NCI-H524 treated with DMSO at 0.1 percent for 48 hours (cell line): ENCODE measurements at regions not wholly inside any gene's neighbourhood (a gene's known extent, or its start where the extent isn't known, plus 50 kb on each side); places are given as distances from the start of the nearest gene placed in this dataset.

Source experiments
- DNase-seq: peaks from one replicate; lab custom pipeline; 2025; lab: John Stamatoyannopoulos, UW

DNA sequence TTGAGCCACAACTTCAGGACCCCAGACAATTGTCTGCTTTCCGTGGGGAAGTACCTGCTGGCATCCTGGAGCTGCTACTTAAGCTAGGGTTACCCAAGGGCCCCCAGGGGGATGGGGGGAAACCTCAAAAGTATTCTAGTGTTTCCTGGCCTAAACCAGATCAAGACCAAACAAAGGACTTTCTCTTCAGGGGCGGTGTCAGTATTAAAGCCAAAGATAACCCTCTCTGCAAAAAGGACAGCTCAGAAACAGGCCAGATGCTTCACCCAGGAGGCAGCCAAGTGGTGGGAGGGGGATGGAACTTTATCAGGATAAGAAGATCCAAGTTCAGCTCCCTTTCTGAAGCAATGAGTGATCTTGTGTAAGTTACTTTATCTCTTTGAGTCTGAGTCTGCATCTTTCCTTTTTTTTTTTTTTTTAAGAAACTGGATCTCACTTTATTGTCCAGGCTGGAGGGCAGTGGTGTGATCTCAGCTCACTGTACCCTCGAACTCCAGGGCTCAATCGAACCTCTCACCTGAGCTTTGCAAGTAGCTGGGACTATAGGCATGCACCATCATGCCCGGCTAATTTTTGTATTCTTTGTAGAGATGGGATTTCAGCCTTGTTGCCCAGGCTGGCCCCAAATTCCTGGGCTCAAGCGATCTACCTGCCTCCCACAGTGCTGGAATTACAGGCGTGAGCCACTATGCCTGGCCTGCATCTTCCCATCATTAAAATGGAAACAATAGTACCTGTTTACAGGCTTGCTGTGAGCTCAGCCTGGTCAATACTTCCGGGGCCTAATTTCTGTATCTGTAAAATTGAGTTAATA is 151.8 kb upstream of the PTPRM start:
- DNase-seq: no peak

DNA sequence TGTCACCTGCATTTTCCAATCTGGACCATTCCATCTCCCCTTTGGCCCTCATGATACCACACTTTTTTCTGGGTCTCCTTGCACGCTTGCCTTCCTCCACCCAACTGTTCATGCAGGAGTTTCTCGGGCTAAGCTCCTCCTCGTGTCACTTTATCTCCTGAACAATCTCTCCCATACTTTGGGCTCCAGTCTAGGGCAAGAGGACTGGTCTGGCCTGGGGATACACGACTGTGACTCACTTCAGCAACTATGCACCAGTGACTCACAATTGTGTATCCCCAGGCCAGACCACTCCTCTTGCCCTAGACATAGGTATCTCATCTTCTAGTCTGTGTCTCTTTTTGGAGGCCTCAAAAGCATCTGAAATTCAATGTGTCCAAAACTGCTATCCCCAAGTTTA is 149.4 kb upstream of the PTPRM start:
- no peak for DNase-seq

DNA sequence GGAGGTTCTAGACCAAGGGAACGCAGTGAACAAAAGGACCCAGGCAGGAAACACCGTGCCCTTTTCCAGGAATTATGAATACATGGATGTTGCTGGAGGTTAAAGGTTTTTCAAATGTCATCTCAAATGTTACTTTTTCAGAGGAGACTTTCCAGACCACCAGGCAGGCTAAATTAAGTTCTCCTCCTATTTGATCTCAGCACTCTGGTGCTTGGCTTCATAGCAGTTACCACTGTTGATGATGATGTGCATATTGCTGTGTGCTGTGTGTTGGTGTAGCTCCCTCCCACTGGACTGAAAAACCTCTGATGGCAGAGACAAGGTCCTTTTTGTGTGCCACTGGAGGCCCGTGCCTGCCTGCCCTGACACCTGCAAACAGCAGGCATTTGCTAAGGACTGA is 137.3 kb upstream of the PTPRM start:
- DNase-seq: no peak

DNA sequence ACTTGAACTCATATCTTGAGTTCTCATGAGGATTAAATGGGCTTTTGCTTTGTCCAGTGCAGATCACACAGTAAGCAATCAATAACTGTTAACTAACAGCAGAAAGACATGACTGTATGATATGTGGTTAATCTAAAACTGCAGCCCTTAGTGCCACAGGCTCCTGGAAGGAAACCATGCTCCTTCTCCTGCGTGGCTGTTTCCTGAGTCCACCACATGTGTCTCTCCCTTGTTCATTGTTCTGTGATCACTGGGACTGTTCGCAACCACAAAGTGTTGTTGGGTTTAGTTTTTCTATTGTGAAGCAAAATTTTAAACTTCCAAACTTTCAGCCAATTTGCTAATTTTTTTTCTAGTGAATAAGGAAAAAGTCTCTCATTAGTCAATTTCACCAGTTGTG is 130.9 kb upstream of the PTPRM start:
- no peak for DNase-seq

DNA sequence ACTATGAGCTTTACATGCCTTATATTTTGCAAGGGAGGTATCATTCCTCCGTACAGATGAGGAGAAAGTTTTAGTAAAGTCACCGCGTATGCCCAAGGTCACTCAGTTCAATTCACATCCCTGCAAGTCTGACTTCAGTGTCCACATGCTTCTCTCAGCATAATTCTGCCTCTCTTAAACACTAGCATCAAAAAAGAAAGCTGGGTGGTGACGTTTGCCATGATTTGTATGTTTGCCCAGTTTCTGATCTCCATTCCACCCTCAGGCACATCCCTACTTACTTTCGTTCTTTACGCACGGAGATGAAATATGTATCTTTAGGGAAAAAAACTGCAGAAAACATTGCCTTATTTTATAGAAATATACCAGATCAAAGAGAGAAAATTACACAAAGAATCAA is 129.2 kb upstream of the PTPRM start:
- DNase-seq: no peak

DNA sequence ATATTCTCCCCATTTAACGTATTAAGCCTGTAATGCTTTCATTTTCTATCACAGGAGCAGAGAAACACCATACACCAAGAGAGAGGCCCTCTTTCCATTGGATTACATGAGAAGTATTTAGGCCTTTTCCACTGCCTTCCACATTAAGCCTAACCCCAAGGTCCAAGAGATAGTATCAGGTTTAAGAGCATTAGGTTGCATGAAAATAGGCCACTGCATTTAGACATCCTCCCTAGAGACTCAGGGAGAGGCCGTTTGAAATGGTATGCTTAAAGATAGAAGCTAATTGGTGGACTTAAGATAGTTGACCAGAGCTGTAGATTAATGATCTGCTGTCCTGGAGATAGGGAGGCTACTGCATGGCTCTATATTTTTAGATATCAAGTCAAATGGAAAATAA is 128.5 kb upstream of the PTPRM start:
- no peak for DNase-seq

DNA sequence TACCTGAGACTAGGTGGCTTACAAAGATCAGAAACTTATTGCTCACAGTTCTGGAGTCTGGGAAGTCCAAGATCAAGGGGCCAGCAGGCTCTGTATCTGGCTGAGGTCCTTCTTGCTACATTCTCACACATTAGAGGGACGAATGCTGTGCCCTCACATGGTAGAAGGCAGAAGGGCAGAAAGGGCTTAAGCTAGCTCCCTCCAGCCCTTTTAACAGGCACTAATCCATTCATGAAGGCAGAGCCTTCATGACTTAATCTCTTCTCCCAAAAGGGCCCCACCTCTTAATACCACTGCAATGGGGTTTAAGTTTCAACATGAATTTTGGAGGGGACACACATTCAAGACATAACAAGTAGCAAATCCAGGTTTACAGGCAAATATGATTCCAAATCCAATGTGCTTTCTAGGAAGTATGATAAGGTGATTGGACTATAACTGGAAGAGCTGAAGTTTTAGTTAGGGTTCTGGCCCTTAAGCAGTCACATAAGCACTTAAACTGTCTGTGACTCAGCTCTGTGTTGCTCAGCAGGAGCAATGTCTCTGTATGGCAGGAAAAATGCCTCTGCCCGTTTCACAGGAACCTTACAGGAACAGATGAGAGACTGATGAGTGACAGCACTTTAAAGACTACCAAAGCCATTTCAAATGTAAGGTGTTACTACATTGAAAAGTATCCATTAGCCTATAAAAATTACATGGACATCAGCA is 119.6 kb upstream of the PTPRM start:
- no peak for DNase-seq

DNA sequence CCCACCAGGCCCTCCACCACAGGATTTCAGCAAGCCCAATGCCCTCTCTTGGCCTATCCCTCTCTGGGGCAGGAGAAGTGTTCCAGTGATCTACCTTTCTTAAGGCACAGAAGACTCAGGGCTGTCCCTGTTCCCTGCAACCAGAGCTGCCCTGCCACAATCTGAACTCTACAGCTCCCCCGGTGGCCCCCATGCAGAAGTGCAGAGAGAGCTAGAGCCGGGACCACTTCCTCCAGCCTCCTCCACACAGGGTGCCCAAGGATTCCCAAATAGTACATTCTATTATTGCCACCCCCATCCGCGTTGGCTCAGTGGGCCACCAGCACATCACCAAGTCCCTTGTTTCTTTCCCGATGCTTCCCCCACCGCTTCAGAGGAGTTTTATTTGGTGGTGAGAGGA is 114.8 kb upstream of the PTPRM start:
- DNase-seq: no peak

DNA sequence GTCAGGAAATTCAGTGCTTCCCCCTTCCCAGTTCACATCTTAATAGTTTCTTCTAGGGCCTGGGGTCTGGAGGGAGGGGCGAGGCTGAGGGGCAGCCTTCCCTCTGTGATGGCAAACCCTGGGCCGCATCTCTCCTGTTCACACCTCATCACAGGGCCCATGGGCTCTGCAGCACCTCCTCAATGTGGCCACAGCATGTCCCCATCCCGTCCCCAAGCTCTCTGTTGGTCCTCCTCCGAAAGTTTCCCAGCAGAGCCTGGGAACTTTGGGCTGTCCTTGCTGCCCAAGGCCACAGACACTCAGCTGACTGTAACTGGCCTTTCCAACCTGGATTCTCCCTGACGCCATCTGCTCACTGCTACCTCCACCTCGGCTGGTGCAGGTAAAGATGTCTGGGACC is 112.7 kb upstream of the PTPRM start:
- DNase-seq: no peak

DNA sequence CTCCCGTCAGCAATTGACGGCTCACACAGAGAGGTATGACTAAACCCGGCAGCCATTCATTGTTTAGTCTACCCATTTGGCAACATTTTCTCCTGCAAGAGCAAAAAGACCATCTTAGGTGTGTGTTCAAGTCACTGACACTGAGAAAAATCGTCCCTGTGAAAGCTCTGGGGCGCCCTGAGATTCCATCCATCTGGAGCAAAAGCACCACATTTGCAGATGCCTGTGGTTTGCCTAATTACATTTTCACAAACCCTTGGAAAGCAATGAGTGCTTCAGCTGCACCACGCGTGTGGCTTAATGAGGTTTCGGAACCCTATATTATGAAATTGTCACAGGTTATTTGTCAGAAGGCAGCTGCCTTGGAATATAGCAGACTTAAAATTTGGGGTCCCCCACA is 110.7 kb upstream of the PTPRM start:
- DNase-seq: no peak

DNA sequence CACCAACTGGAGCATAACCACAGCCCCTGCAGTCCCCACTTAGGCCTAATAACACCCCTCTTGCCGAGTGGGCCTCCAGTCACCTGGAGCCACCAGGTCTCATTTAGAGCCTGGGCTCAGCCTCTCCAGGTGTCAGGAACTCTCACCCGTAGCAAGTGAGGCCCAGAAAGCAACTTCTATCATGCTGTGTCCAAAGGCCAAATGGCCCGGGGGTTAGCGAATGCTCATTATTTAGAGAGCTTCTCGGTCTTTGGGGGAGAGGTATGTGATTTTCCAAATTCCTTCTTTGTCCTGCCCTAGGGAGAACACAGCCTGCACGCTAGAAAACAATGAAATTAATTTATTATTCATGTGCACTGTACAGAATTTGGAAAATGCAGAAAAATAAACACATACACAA is 109.9 kb upstream of the PTPRM start:
- no peak for DNase-seq

DNA sequence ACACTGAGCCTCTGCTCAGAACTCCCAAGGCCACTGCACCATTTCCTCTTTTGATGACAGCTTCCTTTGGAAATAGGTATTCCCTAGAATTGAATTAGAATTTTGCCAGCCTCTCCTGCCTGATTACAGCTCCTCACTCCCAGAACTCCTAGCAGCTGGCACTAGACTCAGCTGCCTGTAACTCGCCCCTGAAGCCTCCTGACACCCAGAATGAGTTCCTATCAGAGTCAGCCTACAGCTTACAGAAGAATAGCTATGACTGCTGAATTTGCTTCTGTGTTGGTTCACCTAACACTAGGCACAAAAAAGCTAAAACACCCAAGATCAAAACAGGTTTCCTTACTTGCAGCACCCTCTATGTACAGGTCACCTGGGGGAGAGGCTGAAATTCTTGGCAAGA is 108.2 kb upstream of the PTPRM start:
- no peak for DNase-seq

DNA sequence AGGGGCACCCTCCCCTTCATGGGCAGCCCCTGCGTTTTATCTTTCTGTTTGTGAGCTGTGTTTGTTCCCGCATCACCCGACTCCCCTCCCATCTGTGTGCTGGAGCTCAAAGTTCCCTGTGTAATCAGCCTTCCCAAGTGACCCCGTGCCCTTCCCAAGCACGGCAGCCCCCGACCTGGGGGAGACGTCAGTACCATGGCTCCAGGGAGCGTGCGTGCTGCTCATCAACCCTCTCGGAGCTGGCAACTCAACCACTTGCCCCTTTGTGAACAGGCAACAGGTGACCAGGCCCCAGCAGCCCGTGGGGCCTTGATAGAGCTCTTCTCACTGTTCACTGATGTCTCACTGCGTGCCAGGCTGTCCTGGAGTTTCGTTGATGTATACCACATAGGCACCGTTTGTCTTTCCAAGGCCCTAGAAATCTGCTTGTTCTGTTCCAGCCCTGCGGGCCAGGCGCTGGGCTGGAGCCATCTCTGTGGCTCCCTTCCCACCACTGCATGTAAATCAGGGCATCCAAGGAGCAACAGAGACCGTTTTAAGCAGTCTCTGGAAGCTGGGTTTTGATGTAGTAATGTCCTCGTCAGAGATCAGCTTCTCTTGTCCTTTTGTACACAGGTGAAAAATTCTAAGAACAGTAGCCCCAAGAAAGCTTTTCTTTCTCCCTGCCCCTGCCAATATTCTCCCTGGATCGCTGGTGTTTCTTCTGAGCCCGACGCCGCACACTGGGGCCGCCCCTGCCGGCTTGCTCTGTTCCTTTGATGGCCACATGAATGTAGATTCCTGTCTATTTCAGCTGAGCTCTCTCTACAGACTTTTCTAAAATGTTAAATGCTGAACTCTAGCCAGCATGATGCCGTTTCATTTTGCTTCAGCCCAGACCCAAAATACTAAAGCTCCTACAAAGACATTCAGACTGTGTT is 107.0 kb upstream of the PTPRM start:
- DNase-seq: no peak

DNA sequence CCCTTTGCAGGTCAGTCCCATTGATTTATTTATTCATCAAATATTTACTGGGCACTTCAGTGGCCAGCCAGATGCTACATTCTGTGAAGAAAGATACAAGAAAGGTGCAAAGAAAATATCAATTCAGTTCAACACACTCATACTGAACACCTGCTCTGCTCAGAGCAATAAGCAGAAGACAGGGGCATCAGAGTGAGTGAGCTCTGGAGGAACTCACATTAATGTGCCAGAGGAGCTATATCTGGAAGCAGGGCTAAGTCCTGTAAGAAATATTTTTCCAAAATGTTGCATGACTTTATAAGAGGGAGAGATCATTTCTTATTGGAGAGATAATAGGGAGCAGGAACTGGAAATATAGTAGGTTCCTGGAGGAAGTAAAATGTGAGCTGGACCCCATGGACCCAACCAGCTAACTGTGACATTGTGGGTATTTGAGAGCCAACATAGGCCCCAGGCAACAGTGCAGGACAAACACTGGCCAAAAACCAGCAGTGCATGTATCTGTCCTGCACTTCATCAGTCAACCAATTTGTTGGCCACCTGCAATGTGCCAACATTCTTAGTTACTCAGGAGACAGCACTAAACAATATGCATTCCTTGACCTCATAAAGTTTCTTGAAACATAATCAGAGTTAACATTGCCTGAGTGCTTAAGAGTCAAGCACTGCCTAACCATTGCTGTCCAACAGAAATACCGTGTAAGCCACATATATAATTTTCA is 102.7 kb upstream of the PTPRM start:
- DNase-seq: no peak

DNA sequence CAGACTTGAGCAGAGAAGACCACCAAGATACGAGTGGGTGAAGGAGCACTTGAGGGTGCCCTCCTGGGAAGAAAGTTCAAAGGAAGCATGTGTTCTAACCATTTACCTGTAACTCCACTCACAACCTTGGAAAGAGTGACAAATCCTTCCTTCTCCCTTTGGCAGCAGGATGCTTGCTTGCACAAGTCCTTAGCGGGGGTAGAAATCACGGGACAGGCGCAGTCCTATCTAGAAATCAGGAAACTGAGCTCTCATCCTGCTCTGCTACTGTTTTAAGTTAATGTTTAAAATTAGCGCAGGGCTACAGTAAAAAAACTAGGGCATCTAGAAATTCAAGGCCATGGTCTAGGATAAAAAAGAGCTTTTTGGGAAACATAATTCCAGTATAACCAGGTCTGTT is 100.9 kb upstream of the PTPRM start:
- no peak for DNase-seq

DNA sequence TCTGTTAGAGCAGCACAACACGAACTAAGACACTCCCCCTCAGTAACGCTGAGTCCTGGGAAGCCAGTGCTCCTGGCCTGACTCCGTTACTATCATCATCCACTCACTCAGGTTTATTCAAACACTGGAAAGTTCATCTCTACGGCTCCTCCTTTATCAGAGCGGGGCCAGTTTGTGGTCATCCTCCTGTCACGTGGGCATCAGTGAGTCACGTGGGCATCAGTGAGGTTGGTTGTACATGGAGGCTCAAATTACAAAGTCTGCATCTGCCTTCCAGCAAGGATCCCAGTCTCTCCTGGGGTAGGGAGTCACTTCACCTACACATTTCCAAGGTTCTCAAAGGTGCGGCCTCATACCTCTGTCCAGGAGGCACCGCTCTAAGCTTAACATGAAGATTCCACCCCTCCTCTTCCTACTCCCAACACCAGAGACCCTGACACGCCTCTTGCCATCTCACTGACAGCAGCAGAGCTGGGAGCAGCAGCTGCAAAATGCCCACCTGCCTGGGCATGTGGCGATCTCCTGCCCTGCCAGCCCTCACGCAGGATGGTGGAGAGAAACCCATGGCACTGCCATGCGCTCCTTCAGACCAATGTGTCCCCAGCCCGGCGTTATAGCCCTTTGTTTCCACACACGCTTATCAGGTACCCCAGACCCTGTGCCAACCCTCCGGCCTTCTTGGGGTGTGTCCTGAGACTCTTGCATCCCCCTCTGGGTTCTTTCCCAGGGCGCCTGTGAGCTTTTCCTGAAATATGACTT is 99.2 kb upstream of the PTPRM start:
- DNase-seq: no peak

DNA sequence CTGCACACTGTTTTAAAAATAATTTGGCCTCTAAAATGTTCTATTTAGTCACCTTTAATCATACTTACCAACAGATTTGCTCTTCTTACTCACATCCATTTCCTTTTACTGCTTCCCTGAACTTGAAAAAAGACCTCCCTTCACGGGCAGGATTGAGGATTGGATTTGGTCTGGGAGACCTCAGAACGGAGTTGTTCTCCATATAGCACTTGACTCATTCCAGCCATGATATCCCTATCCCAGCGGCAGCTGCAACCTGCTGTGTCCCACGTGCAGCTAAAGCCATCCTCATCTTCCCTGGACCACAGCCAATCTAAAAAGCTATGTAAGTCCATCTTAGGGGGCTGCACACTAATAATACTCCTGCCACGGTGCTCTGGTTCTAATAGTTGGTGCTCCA is 97.0 kb upstream of the PTPRM start:
- DNase-seq: no peak

DNA sequence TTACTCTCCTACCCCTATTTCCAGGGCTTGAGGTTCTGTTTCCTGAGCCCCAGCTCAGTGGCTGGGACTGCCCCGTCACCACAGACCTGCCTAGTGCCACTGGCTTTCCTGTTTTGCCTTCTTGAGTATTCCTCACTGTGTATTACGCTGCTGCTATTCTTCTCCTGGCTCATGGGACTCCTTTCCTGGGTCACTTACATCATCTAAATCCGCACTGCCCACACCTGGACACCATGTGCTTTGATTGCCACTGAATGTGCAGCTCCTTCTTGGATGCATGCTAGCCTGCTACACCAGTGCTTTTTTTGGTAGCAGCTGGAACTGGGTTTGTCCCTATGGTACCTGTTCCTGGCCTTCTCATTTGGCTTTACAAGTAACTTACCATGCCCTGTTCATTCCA is 96.6 kb upstream of the PTPRM start:
- DNase-seq: no peak

DNA sequence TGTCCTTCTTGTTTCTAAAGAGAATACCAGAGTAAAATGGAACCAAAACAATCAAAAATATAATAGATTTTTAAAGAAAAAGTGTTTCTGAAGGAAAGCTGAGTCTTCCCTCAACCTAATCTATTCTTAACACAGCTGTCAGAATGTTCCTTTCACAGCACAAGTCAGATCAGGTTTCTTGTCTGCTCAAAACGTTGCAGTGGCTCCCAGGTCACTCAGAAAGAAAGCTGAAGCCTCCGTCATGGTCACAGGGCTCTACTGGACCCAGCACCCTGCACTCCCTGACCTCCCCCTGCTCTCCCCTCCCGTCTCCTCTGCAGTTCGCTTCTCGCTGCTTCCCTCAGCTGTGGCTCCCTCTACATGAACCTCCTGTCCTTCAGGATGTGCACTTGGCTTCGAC is 90.7 kb upstream of the PTPRM start:
- DNase-seq: no peak

DNA sequence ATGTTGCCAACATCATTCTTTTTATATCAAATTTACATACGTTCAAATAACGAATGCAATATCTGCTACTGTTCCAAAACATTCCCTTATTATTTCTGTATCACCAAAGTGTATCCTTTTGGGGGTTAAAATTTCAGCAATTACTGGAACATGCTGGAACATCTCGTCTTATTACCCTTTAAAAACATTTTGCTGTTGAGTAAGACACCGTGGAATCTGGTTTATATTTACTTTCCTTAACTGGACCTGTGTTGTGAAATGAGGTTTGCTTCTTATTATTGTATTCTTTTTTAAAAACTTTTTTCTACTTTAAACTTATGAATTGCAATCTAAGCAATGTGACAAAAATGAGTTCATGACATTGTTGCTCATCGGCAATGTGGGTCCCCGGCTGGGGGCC is 87.4 kb upstream of the PTPRM start:
- no peak for DNase-seq

DNA sequence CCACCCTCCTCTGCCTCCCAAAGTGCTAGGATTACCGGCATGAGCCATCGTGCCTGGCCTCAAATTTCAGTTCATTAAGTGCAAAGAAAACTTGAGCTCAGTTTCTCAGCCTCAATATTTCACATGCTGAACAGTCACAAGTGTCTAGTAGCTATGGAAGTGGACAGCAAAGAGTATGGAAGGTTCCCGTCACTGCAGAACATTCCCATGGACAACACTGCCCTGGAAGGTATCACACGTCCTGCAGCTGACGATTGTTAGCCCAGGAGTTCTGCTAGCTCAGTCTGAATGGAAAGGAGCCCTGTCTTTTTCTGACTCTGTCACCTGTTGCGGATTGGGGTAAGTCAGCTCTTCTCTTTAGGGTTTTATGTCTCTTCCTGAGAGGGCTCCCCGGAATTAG is 86.2 kb upstream of the PTPRM start:
- no peak for DNase-seq
